IPS-18c (cell line): ENCODE measurements at regions not wholly inside any gene's neighbourhood (a gene's known extent, or its start where the extent isn't known, plus 50 kb on each side); places are given as distances from the start of the nearest gene placed in this dataset.

ENCODE experiments used
- H3K4me3 ChIP-seq: 2 replicates; pipeline ENCODE4 v1.7.0; 2013; ENCODE audit warnings: low read depth, mild to moderate bottlenecking, low read length, moderate library complexity; ENCODE audit not compliant: insufficient read depth
- H3K9me3 ChIP-seq: one replicate; pipeline ENCODE4 v1.6.1; 2013; ENCODE audit warnings: mild to moderate bottlenecking, low read length, moderate library complexity; ENCODE audit not compliant: control insufficient read depth, insufficient read depth

GRCh38 chr13:99046851-99047250 lies 69.0 kb upstream of the DOCK9 start:
- H3K9me3 ChIP-seq = no peaks in the 10 kb centered on the region
- no peak overlapping the region for H3K4me3 ChIP-seq

GRCh38 chr13:99050983-99051488 lies 73.2 kb upstream of the DOCK9 start:
- Histone ChIP-seq H3K9me3 (no peaks in the 10 kb centered on the region), H3K4me3 (no peak overlapping the region)

GRCh38 chr13:99051768-99052455 lies 74.0 kb upstream of the DOCK9 start:
- no peak overlapping the region for H3K4me3 ChIP-seq
- H3K9me3 ChIP-seq = no peaks in the 10 kb centered on the region

GRCh38 chr13:99053636-99054233 lies 75.9 kb upstream of the DOCK9 start:
- H3K4me3 ChIP-seq = no peak overlapping the region
- H3K9me3 ChIP-seq = no peaks in the 10 kb centered on the region

GRCh38 chr13:99055281-99055680 lies 77.4 kb upstream of the DOCK9 start:
- Histone ChIP-seq H3K9me3 (no peaks in the 10 kb centered on the region), H3K4me3 (no peak overlapping the region)

- H3K4me3 ChIP-seq = no peak overlapping the region
- H3K9me3 ChIP-seq = no peaks in the 10 kb centered on the region
Measured at GRCh38 chr13:99055735-99056134, 77.9 kb upstream of the DOCK9 start.

- Histone ChIP-seq H3K4me3 (no peak overlapping the region), H3K9me3 (no peaks in the 10 kb centered on the region)
Measured at GRCh38 chr13:99056381-99057014, 78.6 kb upstream of the DOCK9 start.

GRCh38 chr13:99057310-99057975 lies 79.6 kb upstream of the DOCK9 start:
- Histone ChIP-seq H3K4me3 (no peak overlapping the region), H3K9me3 (no peaks in the 10 kb centered on the region)

- H3K9me3 ChIP-seq = no peaks in the 10 kb centered on the region
- no peak overlapping the region for H3K4me3 ChIP-seq
Measured at GRCh38 chr13:99058527-99059495, 80.9 kb upstream of the DOCK9 start.

- no peaks in the 10 kb centered on the region for H3K9me3 ChIP-seq
- no peak overlapping the region for H3K4me3 ChIP-seq
Measured at GRCh38 chr13:99059498-99060075, 81.7 kb upstream of the DOCK9 start.

- Histone ChIP-seq H3K9me3 (no peaks in the 10 kb centered on the region), H3K4me3 (no peak overlapping the region)
Measured at GRCh38 chr13:99061411-99061810, 83.5 kb upstream of the DOCK9 start.

GRCh38 chr13:99062593-99062992 lies 84.7 kb upstream of the DOCK9 start:
- no peak overlapping the region for H3K4me3 ChIP-seq

GRCh38 chr13:99063178-99063577 lies 85.3 kb upstream of the DOCK9 start:
- H3K4me3 ChIP-seq = no peak overlapping the region
- no peaks in the 10 kb centered on the region for H3K9me3 ChIP-seq

More at GRCh38 chr13:99062593-99062992, 84.7 kb upstream of the DOCK9 start:
- no peaks in the 10 kb centered on the region for H3K9me3 ChIP-seq

- no peak overlapping the region for H3K4me3 ChIP-seq
- H3K9me3 ChIP-seq = no peaks in the 10 kb centered on the region
Measured at GRCh38 chr13:99063952-99064351, 86.1 kb upstream of the DOCK9 start.

GRCh38 chr13:99064624-99065234 lies 86.9 kb upstream of the DOCK9 start:
- H3K4me3 ChIP-seq = no peak overlapping the region
- H3K9me3 ChIP-seq = no peaks in the 10 kb centered on the region
